ENCODE measurements at regions not wholly inside any gene's neighbourhood (a gene's known extent, or its start where the extent isn't known, plus 50 kb on each side); places are given as distances from the start of the nearest gene placed in this dataset.

GRCh38 chr15:97072545-97072944, 742.0 kb downstream of the NR2F2 start:
- TF ChIP-seq LEF1 (IDR thresholded peaks at IDR 0.05; ENCODE audit: borderline replicate concordance): no peak
- no peak for TF ChIP-seq FOXA1 (IDR thresholded peaks at IDR 0.05)
- TF ChIP-seq FOXK2 (IDR thresholded peaks at IDR 0.05): no peak
- no peak for TF ChIP-seq BHLHE40 (IDR thresholded peaks at IDR 0.05; ENCODE audit: borderline replicate concordance)
- no peak for TF ChIP-seq ZNF384 (IDR thresholded peaks at IDR 0.05)
- TF ChIP-seq SUZ12 (IDR thresholded peaks at IDR 0.05): no peak
- TF ChIP-seq SP1 (IDR thresholded peaks at IDR 0.05): no peak
- TF ChIP-seq NFRKB (IDR thresholded peaks at IDR 0.05): no peak

Data from HEK293T (cell line).